CD14-positive monocyte (primary cell): ENCODE measurements at regions not wholly inside any gene's neighbourhood (a gene's known extent, or its start where the extent isn't known, plus 50 kb on each side); places are given as distances from the start of the nearest gene placed in this dataset.

Source experiments
- DNase-seq, 3 donors: peaks; one replicate each; pipeline ENCODE4 v3.0.0-alpha.2; 2011 to 2022
- H2AFZ ChIP-seq: 2 replicates; pipeline ENCODE4 v1.6.0; 2012; ENCODE audit warnings: mild to moderate bottlenecking, low read depth, low read length, inconsistent platforms; ENCODE audit not compliant: insufficient read depth, poor library complexity, severe bottlenecking
- H3K27ac ChIP-seq, 2 donors: 1 replicate in 1 of 2; 2 replicates in 1 of 2; pipeline ENCODE4 v1.5.1; 2012 to 2013; ENCODE audit warnings: low read length in 2 of 2, control low read depth in 1 of 2, inconsistent platforms in 1 of 2, low read depth in 1 of 2, mild to moderate bottlenecking in 1 of 2
- H3K27me3 ChIP-seq, 2 donors: one replicate each; pipeline versions ENCODE4 v1.6.0 to v1.6.1; 2011 to 2013; ENCODE audit warnings: low read length in 2 of 2; ENCODE audit not compliant: control insufficient read depth in 2 of 2, insufficient read depth in 2 of 2
- H3K36me3 ChIP-seq, 2 donors: replicated peaks in 1 of 2; 1 replicate in 1 of 2; 2 replicates in 1 of 2; pipeline versions ENCODE4 v1.5.1 to v1.6.1; 2012 to 2013; ENCODE audit warnings: low read length in 2 of 2, control low read depth in 1 of 2, inconsistent platforms in 1 of 2, mild to moderate bottlenecking in 1 of 2; ENCODE audit not compliant: insufficient read depth in 2 of 2, control insufficient read depth in 1 of 2
- H3K4me1 ChIP-seq, 2 donors: 1 replicate in 1 of 2; 2 replicates in 1 of 2; pipeline versions ENCODE4 v1.5.1 to v1.6.1; 2012 to 2013; ENCODE audit warnings: low read length in 2 of 2, control low read depth in 1 of 2, inconsistent platforms in 1 of 2, mild to moderate bottlenecking in 1 of 2, moderate library complexity in 1 of 2; ENCODE audit not compliant: insufficient read depth in 2 of 2, control insufficient read depth in 1 of 2
- H3K4me2 ChIP-seq: replicated peaks from 2 replicates; pipeline ENCODE3; 2012; ENCODE audit warnings: low read length, moderate library complexity, mild to moderate bottlenecking; ENCODE audit not compliant: poor library complexity, severe bottlenecking; ENCODE audit errors: extremely low read depth
- H3K4me3 ChIP-seq, 3 experiments: fragments of 200-600 bp in 1 of 3; sonication (generic) in 1 of 3; replicated peaks in 1 of 3; 1 replicate in 2 of 3; 2 replicates in 1 of 3; pipeline ENCODE4 v1.5.1; 2011 to 2013; ENCODE audit warnings: low read length in 3 of 3, mild to moderate bottlenecking in 3 of 3, control low read depth in 2 of 3, low read depth in 2 of 3, inconsistent platforms in 1 of 3, moderate library complexity in 1 of 3
- H3K79me2 ChIP-seq: 2 replicates; pipeline ENCODE4 v1.6.0; 2012; ENCODE audit warnings: mild to moderate bottlenecking, control low read depth, inconsistent platforms, low read length, moderate library complexity; ENCODE audit not compliant: insufficient read depth
- H3K9ac ChIP-seq: 2 replicates; pipeline ENCODE4 v1.6.0; 2017; ENCODE audit warnings: low read length, mild to moderate bottlenecking; ENCODE audit not compliant: insufficient read depth, poor library complexity, severe bottlenecking
- H3K9me3 ChIP-seq, 2 donors: replicated peaks in 1 of 2; 1 replicate in 1 of 2; 2 replicates in 1 of 2; pipeline versions ENCODE4 v1.5.1 to v1.6.1; 2012 to 2013; ENCODE audit warnings: low read length in 2 of 2, control low read depth in 1 of 2; ENCODE audit not compliant: control insufficient read depth in 1 of 2, insufficient read depth in 1 of 2
- H4K20me1 ChIP-seq: 2 replicates; pipeline ENCODE4 v1.6.0; 2012; ENCODE audit warnings: mild to moderate bottlenecking, low read length, control low read depth, moderate library complexity; ENCODE audit not compliant: insufficient read depth
- H3K27ac Mint-ChIP-seq, 7 donors: one replicate each; pipeline ENCODE4 v1.8.0; 2020; ENCODE audit warnings: mild to moderate bottlenecking in 7 of 7, mixed read lengths in 7 of 7, moderate library complexity in 6 of 7, inconsistent platforms in 2 of 7
- H3K27me3 Mint-ChIP-seq, 3 donors: one replicate each; pipeline ENCODE4 v1.8.0; 2021 to 2022; ENCODE audit warnings: low read depth in 3 of 3, mild to moderate bottlenecking in 3 of 3, mixed read lengths in 3 of 3, moderate library complexity in 3 of 3, inconsistent platforms in 1 of 3
- H3K36me3 Mint-ChIP-seq, 2 donors: one replicate each; pipeline ENCODE4 v1.8.0; 2020; ENCODE audit warnings: mixed read lengths in 2 of 2, inconsistent platforms in 1 of 2, mild to moderate bottlenecking in 1 of 2
- H3K4me1 Mint-ChIP-seq: one replicate; pipeline ENCODE4 v1.8.0; 2020; ENCODE audit warnings: mild to moderate bottlenecking, mixed read lengths
- H3K4me3 Mint-ChIP-seq, 2 donors: one replicate each; pipeline ENCODE4 v1.8.0; 2020; ENCODE audit warnings: mild to moderate bottlenecking in 2 of 2, mixed read lengths in 2 of 2, moderate library complexity in 1 of 2
- H3K9me3 Mint-ChIP-seq, 7 donors: one replicate each; pipeline ENCODE4 v1.8.0; 2020 to 2022; ENCODE audit warnings: mixed read lengths in 7 of 7, mild to moderate bottlenecking in 6 of 7, moderate library complexity in 6 of 7, inconsistent platforms in 2 of 7
- WGBS: methylation state at CpG from one replicate; pipeline ENCODE4 v1.1.5; 2013; ENCODE audit warnings: missing lambda C conversion rate; ENCODE audit not compliant: insufficient coverage; 5-methylcytosine and 5-hydroxymethylcytosine counted together
- intact Hi-C, 2 donors: fragments of 100-400 bp; cut with micrococcal nuclease; formaldehyde crosslinking; loops; one replicate each; pipeline versions ENCODE4 v1.15.0 to v1.15.1; 2023
- TF ChIP-seq, protein P1 (sequence below): fragments of 200-600 bp; IDR thresholded peaks from one replicate; pipeline ENCODE4 v1.8.0; 2022; ENCODE audit warnings: antibody characterized with exemption, mild to moderate bottlenecking

DNA sequence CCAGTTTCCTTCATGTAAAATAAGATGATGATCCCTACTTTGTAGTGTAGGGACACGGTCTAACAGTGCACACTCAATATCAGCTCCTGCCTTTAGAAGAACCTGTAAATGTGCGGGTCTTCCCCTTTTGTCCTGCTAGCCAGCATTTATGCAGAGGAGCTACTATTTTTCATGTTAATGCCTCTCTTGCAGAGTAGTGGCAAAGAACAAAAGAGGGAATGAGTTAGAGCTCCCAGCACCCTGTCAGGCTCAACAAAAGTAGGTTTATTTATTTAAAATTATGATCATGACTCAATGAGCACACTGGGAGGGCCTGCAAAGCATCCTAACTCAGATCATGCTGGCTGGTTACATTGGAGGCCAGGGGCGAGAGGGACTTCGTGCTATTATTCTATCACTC, 414.5 kb upstream of the COBL start:
- no peaks in the 10 kb centered on the region for H3K4me1 Mint-ChIP-seq
- no peaks in the 10 kb centered on the region for H3K79me2 ChIP-seq
- intact Hi-C loops: no loop called here
- no peaks in the 10 kb centered on the region for H3K27me3 ChIP-seq
- no peak overlapping the region for H3K9ac ChIP-seq
- H3K4me2 ChIP-seq: no peak overlapping the region
- no peak overlapping the region for H2AFZ ChIP-seq
- H3K9me3 ChIP-seq: peaks cover 20 to 35% of the 10 kb centered on the region in 2 donors
- no peak overlapping the region for H3K27ac Mint-ChIP-seq
- peaks cover 2 to 14% (median 5%) of the 10 kb centered on the region in 7 donors for H3K9me3 Mint-ChIP-seq
- no peaks in the 10 kb centered on the region for H3K27me3 Mint-ChIP-seq
- no peaks in the 10 kb centered on the region for H3K36me3 ChIP-seq
- H3K4me3 ChIP-seq: no peak overlapping the region
- no peak overlapping the region for H3K27ac ChIP-seq
- no peaks in the 10 kb centered on the region for H3K4me1 ChIP-seq
- TF ChIP-seq, protein P1, sequence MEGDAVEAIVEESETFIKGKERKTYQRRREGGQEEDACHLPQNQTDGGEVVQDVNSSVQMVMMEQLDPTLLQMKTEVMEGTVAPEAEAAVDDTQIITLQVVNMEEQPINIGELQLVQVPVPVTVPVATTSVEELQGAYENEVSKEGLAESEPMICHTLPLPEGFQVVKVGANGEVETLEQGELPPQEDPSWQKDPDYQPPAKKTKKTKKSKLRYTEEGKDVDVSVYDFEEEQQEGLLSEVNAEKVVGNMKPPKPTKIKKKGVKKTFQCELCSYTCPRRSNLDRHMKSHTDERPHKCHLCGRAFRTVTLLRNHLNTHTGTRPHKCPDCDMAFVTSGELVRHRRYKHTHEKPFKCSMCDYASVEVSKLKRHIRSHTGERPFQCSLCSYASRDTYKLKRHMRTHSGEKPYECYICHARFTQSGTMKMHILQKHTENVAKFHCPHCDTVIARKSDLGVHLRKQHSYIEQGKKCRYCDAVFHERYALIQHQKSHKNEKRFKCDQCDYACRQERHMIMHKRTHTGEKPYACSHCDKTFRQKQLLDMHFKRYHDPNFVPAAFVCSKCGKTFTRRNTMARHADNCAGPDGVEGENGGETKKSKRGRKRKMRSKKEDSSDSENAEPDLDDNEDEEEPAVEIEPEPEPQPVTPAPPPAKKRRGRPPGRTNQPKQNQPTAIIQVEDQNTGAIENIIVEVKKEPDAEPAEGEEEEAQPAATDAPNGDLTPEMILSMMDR: no peak
- no peaks in the 10 kb centered on the region for H3K36me3 Mint-ChIP-seq
- DNase-seq: no peak
- H3K4me3 Mint-ChIP-seq: no peak overlapping the region
- WGBS: 30% methylated on average over 2 of the region's 4 CpGs
- no peaks in the 10 kb centered on the region for H4K20me1 ChIP-seq

GRCh38 chr7:51727441-51727840, 410.8 kb upstream of the COBL start:
- no peak overlapping the region for H3K4me3 Mint-ChIP-seq
- H3K27ac Mint-ChIP-seq: no peak overlapping the region
- no peaks in the 10 kb centered on the region for H3K27me3 ChIP-seq
- H3K9me3 Mint-ChIP-seq: peaks cover 3 to 14% (median 6%) of the 10 kb centered on the region in 7 donors
- H3K9me3 ChIP-seq: peaks cover 18 to 44% of the 10 kb centered on the region in 2 donors
- no CpG with 5 or more reads among the region's 2 CpGs for WGBS
- H3K4me3 ChIP-seq: no peak overlapping the region
- DNase-seq: no peak
- no peaks in the 10 kb centered on the region for H3K27me3 Mint-ChIP-seq
- no peaks in the 10 kb centered on the region for H3K36me3 ChIP-seq
- no peaks in the 10 kb centered on the region for H3K79me2 ChIP-seq
- H3K9ac ChIP-seq: no peak overlapping the region
- H2AFZ ChIP-seq: no peak overlapping the region
- no peaks in the 10 kb centered on the region for H3K4me1 ChIP-seq
- H3K4me2 ChIP-seq: no peak overlapping the region
- TF ChIP-seq, protein P1: no peak
- no peaks in the 10 kb centered on the region for H3K36me3 Mint-ChIP-seq
- intact Hi-C loops: no loop called here
- no peaks in the 10 kb centered on the region for H3K4me1 Mint-ChIP-seq
- H3K27ac ChIP-seq: no peak overlapping the region
- H4K20me1 ChIP-seq: no peaks in the 10 kb centered on the region
